Coronary artery (tissue), 2 donors: ENCODE measurements at regions not wholly inside any gene's neighbourhood (a gene's known extent, or its start where the extent isn't known, plus 50 kb on each side); places are given as distances from the start of the nearest gene placed in this dataset.

ENCODE experiments used
- DNase-seq: peaks from one replicate; pipeline ENCODE4 v3.0.0-alpha.2; 2017; ENCODE audit warnings: low spot score
- H3K27ac ChIP-seq, 2 donors: fragments of 200-600 bp; sonication (generic); one replicate each; pipeline ENCODE4 v1.5.1; 2016 to 2019
- H3K4me3 ChIP-seq: fragments of 200-600 bp; sonication (generic); 2 replicates; pipeline ENCODE4 v1.5.1; 2016; ENCODE audit warnings: mild to moderate bottlenecking, moderate library complexity
- TF ChIP-seq, protein P1 (sequence below): fragments of 200-600 bp; sonication (generic); IDR thresholded peaks from one replicate; pipeline ENCODE4 v1.5.1; 2019; ENCODE audit warnings: antibody characterized with exemption

DNA sequence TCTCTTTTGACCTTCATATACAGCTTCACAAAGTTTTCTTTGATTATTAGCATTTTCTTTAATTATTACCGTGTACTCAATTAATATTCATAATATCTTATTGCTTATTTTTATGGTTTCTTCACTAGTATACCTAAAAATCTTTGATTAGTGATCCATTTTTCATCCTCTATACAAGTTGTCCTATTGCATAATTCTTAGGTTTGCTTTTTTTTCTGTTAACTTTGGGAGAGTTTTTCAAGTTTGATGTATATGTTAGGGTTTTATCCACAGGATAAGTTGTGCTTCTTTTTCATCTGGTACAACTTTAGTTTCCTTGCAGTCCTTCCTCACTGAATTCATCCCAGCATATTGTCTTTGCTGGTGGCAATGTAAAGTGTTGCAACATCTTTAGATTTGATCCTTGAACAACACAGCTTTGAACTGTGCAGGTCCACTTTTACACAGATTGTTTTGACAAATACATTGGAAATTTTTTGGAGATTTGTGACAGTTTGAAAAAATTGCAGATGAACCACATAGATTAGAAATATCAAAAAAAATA lies 88.6 kb upstream of the NAV3 start:
- H3K4me3 ChIP-seq, result no peak overlapping the region
- TF ChIP-seq, protein P1, sequence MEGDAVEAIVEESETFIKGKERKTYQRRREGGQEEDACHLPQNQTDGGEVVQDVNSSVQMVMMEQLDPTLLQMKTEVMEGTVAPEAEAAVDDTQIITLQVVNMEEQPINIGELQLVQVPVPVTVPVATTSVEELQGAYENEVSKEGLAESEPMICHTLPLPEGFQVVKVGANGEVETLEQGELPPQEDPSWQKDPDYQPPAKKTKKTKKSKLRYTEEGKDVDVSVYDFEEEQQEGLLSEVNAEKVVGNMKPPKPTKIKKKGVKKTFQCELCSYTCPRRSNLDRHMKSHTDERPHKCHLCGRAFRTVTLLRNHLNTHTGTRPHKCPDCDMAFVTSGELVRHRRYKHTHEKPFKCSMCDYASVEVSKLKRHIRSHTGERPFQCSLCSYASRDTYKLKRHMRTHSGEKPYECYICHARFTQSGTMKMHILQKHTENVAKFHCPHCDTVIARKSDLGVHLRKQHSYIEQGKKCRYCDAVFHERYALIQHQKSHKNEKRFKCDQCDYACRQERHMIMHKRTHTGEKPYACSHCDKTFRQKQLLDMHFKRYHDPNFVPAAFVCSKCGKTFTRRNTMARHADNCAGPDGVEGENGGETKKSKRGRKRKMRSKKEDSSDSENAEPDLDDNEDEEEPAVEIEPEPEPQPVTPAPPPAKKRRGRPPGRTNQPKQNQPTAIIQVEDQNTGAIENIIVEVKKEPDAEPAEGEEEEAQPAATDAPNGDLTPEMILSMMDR, result no peak
- H3K27ac ChIP-seq, result no peak overlapping the region
- DNase-seq, result no peak

DNA sequence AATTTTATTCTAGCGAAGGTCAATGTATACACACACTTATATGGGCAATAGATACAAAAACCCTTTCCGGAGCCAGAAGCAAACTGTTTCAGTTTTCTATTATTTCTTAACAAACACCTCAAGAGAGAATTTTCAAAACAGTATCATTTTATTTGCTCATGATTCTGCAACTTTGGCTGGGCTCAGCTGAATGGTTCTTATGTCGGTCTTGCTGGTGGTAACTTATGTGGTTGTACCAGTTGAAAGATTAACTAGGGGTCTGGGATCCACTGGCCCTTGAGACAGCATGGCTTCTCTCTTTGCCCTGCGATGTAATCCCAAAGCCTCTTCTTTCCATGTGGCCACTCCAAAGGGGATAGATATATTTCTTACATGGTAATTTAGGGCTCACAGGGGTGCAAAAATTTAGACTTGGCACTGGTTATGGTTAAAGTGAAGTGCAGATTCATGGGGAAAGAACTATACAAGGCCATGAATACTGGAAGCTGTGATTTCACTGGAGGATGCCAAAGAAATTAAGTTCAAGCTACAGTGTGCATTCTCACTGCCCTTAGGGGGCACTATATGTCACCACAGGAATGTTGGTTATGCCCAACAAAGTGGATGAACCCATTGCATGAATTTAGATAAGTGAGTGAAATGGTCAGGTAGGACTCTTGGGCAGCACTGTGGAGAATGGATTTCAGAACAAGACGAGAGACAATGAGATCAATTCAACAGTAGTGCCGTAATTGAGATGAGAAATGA lies 94.3 kb upstream of the NAV3 start:
- Histone ChIP-seq H3K27ac (no peak overlapping the region), H3K4me3 (no peak overlapping the region)
- TF ChIP-seq, protein P1, result no peak
- DNase-seq, result no peak

DNA sequence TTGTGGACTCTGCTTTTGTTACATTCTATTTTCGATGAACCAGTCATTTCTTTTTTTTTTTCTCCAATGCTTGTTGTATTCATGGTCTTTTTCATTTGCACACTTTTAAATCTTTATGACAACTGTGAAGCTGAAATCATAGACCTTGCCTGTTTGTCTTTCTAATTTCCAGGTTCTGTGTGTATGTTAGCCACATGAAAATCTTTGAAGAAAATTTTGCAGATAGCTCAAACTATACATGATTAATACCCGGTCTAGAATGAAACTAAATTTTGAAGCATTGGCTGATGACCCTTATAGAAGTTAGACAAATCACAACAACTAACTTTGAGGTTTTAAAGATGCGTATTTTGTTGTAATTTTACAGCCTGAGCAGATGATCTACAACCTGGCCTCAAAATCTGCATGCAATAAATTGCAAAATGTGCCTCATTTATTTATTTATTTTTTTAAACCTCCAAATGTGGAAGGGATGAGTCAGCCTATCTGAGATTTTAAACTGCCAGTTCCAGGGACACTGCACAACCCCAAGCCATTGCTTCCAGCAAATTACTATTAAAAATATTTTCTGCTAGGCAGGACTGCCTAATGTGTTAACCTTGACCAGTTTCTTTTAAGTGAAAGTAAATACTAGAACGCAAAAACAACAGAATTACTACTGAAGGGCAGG lies 96.3 kb upstream of the NAV3 start:
- DNase-seq, result no peak

DNA sequence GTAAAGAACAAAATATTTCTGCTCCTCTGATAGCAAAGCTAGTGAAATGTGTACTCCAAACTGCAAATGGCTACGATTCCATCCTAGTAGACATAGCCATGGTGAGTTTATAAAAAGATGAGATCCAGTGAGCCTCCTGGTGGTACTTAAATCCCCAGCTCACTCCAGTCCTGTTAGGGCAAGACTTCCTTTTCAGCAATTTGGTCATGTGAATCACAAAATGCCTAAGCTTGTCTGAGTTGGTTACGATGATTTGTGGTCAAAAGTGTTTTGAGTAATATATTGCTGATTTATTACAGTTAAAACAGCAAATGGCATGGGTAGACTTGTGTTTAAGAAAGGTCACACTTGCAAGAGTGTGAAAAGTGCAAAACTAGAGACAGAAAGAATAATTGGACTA lies 102.7 kb upstream of the NAV3 start:
- Histone ChIP-seq H3K27ac (no peak overlapping the region), H3K4me3 (no peak overlapping the region)
- no peak for DNase-seq
- TF ChIP-seq, protein P1, result no peak

More for the DNA sequence above, 96.3 kb upstream of the NAV3 start:
- TF ChIP-seq, protein P1, result no peak
- Histone ChIP-seq H3K27ac (no peak overlapping the region), H3K4me3 (no peak overlapping the region)

DNA sequence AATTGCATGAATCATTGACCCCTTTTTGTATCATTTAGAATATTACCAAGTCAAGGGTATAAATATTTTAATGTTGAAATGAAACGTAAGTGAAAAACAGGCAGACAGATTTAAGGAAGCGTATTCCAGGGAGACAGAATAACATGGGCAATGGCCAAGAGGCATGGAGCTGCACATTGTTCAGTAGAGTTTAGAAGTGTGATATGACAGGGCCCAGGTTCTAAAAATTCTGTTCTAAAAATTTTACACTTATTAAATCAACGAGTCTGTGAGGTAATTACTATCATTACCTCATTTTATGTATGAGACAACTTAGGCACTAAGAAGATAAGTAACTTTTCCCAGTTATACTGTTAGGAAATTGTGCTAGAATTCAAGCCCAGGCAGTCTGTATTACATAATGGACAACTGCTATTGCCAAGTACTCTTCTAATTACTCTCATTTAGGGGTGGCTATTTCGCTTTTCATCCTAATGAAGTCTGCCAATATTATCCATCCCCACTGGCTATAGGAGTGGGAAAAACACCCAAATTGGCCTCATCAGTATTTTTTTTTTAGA lies 103.2 kb upstream of the NAV3 start:
- Histone ChIP-seq H3K27ac (no peak overlapping the region), H3K4me3 (no peak overlapping the region)
- no peak for DNase-seq
- TF ChIP-seq, protein P1, result no peak

DNA sequence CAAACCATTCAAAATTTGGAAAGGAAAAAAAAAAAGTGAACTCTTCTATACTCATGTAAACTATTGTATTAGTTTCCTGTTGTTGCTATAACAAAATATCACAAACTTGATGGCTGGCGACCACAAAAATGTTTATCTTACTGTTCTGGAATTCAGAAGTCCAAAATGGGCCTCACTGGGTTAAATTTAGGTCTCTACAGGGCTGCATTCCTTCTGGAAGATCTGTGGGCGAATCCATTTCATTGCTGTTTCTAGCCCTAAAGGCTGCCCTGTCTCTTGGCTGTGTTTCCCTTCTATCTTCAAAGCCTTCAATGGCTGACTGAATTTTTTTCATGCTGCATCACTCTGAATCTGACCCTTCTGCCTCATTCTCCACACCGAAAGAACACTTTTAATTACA lies 105.1 kb upstream of the NAV3 start:
- DNase-seq, result no peak
- Histone ChIP-seq H3K4me3 (no peak overlapping the region), H3K27ac (no peak overlapping the region)
- TF ChIP-seq, protein P1, result no peak
